GM12878 (cell line): ENCODE measurements at regions not wholly inside any gene's neighbourhood (a gene's known extent, or its start where the extent isn't known, plus 50 kb on each side); places are given as distances from the start of the nearest gene placed in this dataset.

Source experiments
- ATAC-seq: fragments of 200-7000 bp; cut with Tn5 transposase; 3 replicates; pipeline ENCODE4 v1.9.1; 2020; ENCODE audit warnings: mild to moderate bottlenecking, moderate library complexity
- BruUV-seq: library from RNA; stranded (reverse); fragments of 400-500 nt; replicated peaks from 2 replicates; lab custom pipeline; 2021; lab: Mats Ljungman, UMichigan
- CTCF ChIA-PET: fragments of 300-600 bp; sonication (Branson Sonifier 250); formaldehyde crosslinking; extraction: SDS; loops from one replicate; lab custom pipeline; 2021; ENCODE audit warnings: inconsistent platforms; lab: Yijun Ruan, JAX
- POLR2A ChIA-PET: fragments of 350-600 bp; formaldehyde crosslinking; extraction: SDS; loops from one replicate; lab custom pipeline; 2021; ENCODE audit warnings: inconsistent platforms; lab: Charles Lee
- RAD21 ChIA-PET: fragments of 300-600 bp; sonication (Branson Sonifier 250); formaldehyde crosslinking; loops from one replicate; lab custom pipeline; 2023; ENCODE audit warnings: antibody characterized with exemption; ENCODE audit not compliant: unreplicated experiment; lab: Charles Lee
- SMC1A ChIA-PET: fragments of 300-600 bp; sonication (Branson Sonifier 250); formaldehyde crosslinking; loops from one replicate; lab custom pipeline; 2023; ENCODE audit not compliant: unreplicated experiment, uncharacterized antibody; lab: Charles Lee
- DNase-seq: peaks from one replicate; pipeline ENCODE4 v3.0.0-alpha.2; 2011; ENCODE audit warnings: low read depth, low spot score
- FAIRE-seq: peaks from 3 replicates; lab custom pipeline; 2011; peaks lifted over from hg19 to GRCh38; lab: Jason Lieb, UNC
- H2AFZ ChIP-seq: 2 replicates; pipeline ENCODE4 v1.6.0; 2011; ENCODE audit warnings: low read depth, low read length, control low read depth; ENCODE audit not compliant: control insufficient read depth
- H3K27ac ChIP-seq: 2 replicates; pipeline ENCODE4 v1.5.1; 2011; ENCODE audit warnings: control low read depth; ENCODE audit not compliant: control insufficient read depth, insufficient read depth
- H3K27me3 ChIP-seq, 2 experiments: replicated peaks in 1 of 2; 2 replicates each; pipeline versions ENCODE4 v1.6.0 to v1.6.1; 2011; ENCODE audit warnings: low read length in 1 of 2; ENCODE audit not compliant: control insufficient read depth in 2 of 2, insufficient read depth in 2 of 2
- H3K36me3 ChIP-seq, 2 experiments: 2 replicates each; pipeline ENCODE4 v1.5.1; 2011; ENCODE audit warnings: low read length in 1 of 2; ENCODE audit not compliant: control insufficient read depth in 2 of 2, insufficient read depth in 2 of 2
- H3K4me1 ChIP-seq: 2 replicates; pipeline ENCODE4 v1.6.1; 2011; ENCODE audit warnings: mild to moderate bottlenecking, low read length, moderate library complexity, mixed read lengths; ENCODE audit not compliant: control insufficient read depth, insufficient read depth
- H3K4me2 ChIP-seq: 2 replicates; pipeline ENCODE4 v1.6.0; 2011; ENCODE audit warnings: control low read depth; ENCODE audit not compliant: control insufficient read depth, insufficient read depth
- H3K4me3 ChIP-seq: fragments of 200-600 bp; sonication (generic); 2 replicates; pipeline ENCODE4 v1.5.1; 2016
- H3K79me2 ChIP-seq: 2 replicates; pipeline ENCODE4 v1.6.0; 2011; ENCODE audit warnings: low read length; ENCODE audit not compliant: control insufficient read depth, insufficient read depth
- H3K9ac ChIP-seq: 2 replicates; pipeline ENCODE4 v1.8.0; 2011; ENCODE audit warnings: low read length, control low read depth, mixed read lengths; ENCODE audit not compliant: control insufficient read depth, insufficient read depth
- H3K9me3 ChIP-seq: replicated peaks from 3 replicates; pipeline ENCODE4 v1.5.1; 2011; ENCODE audit warnings: mild to moderate bottlenecking, low read length; ENCODE audit not compliant: control insufficient read depth, insufficient read depth
- H4K20me1 ChIP-seq: 2 replicates; pipeline ENCODE4 v1.6.0; 2011; ENCODE audit not compliant: control insufficient read depth, insufficient read depth
- IKZF2 ChIP-seq, 2 experiments: fragments of 450-650 bp; IDR thresholded peaks; 2 replicates each; pipeline ENCODE4 v1.6.1; 2017; ENCODE audit warnings: mild to moderate bottlenecking in 2 of 2, moderate library complexity in 2 of 2
- MTA3 ChIP-seq: IDR thresholded peaks from 2 replicates; pipeline ENCODE4 v1.6.1; 2012; ENCODE audit warnings: low read length, inconsistent platforms, borderline replicate concordance
- NRF1 ChIP-seq: conservative IDR thresholded peaks from 2 replicates; pipeline ENCODE4 v1.6.1; 2011; ENCODE audit warnings: mild to moderate bottlenecking, low read depth, low read length, improper control_type of control experiment
- SMARCA5 ChIP-seq: fragments of 450-650 bp; IDR thresholded peaks from 2 replicates; pipeline ENCODE4 v1.6.1; 2017; ENCODE audit warnings: mild to moderate bottlenecking
- ZNF687 ChIP-seq: fragments of 450-650 bp; IDR thresholded peaks from 2 replicates; pipeline ENCODE4 v1.6.1; 2017; ENCODE audit warnings: mild to moderate bottlenecking, moderate library complexity
- ZSCAN29 ChIP-seq: fragments of 450-650 bp; IDR thresholded peaks from 2 replicates; pipeline ENCODE4 v1.6.1; 2017; ENCODE audit warnings: mild to moderate bottlenecking, moderate library complexity
- WGBS: methylation state at CpG from one replicate; pipeline ENCODE4 v1.1.6; 2016; ENCODE audit warnings: low lambda C conversion rate; ENCODE audit not compliant: insufficient replicate concordance, insufficient coverage; ENCODE audit errors: missing lambda C conversion rate; 5-methylcytosine and 5-hydroxymethylcytosine counted together
- in situ Hi-C: fragments of 300-500 bp; cut with MboI; formaldehyde crosslinking; loops from 9 replicates; pipeline ENCODE4 v1.14.3; 2018; ENCODE audit warnings: mixed read lengths
- intact Hi-C: fragments of 100-400 bp; cut with micrococcal nuclease; formaldehyde crosslinking; loops from one replicate; pipeline ENCODE4 v1.14.2; 2022; ENCODE audit not compliant: unreplicated experiment

GRCh38 chr5:66527478-66528035 is 68.6 kb upstream of the MAST4 start:
- FAIRE-seq (no peak), ATAC-seq (no peak), DNase-seq (no peak)
- H3K4me1 ChIP-seq = no peaks in the 10 kb centered on the region
- no peaks in the 10 kb centered on the region for H3K36me3 ChIP-seq
- CTCF ChIA-PET = no interaction called here
- SMC1A ChIA-PET = no interaction called here
- intact Hi-C loops (loop anchor here (10.0 kb wide), 1 partner anchor 863 kb away; no protein-coding TSS in a partner anchor), in situ Hi-C loops (no loop called here)
- POLR2A ChIA-PET = no interaction called here
- H2AFZ ChIP-seq = no peak overlapping the region
- no peak for TF ChIP-seq ZNF687
- no peak for TF ChIP-seq NRF1
- TF ChIP-seq IKZF2 (IDR thresholded peaks at IDR 0.05) = no peak
- TF ChIP-seq SMARCA5 = no peak
- no peak for TF ChIP-seq MTA3
- TF ChIP-seq ZSCAN29 = no peak
- H3K9ac ChIP-seq = no peak overlapping the region
- no peak overlapping the region for H3K27ac ChIP-seq
- no peaks in the 10 kb centered on the region for H4K20me1 ChIP-seq
- RAD21 ChIA-PET = no interaction called here
- H3K27me3 ChIP-seq = no peaks in the 10 kb centered on the region; a peak in 1 of 4 replicates
- no TSS peak for BruUV-seq
- 34% methylated on average over 4 of the region's 4 CpGs for WGBS
- no peak overlapping the region for H3K4me3 ChIP-seq
- no peak overlapping the region for H3K4me2 ChIP-seq
- H3K79me2 ChIP-seq = no peaks in the 10 kb centered on the region
- no peaks in the 10 kb centered on the region for H3K9me3 ChIP-seq
